GM12878 (cell line): ENCODE measurements at regions not wholly inside any gene's neighbourhood (a gene's known extent, or its start where the extent isn't known, plus 50 kb on each side); places are given as distances from the start of the nearest gene placed in this dataset.

Experiments
- BCL11A ChIP-seq: IDR thresholded peaks from 2 replicates; pipeline ENCODE4 v1.6.1; 2011; ENCODE audit warnings: low read depth, low read length
- E2F4 ChIP-seq: IDR thresholded peaks from 2 replicates; pipeline ENCODE4 v1.6.1; 2012; ENCODE audit warnings: low read depth, low read length, improper control_type of control experiment
- EP300 ChIP-seq, 2 experiments: fragments of 150-350 bp in 1 of 2; IDR thresholded peaks; 2 replicates each; pipeline ENCODE4 v1.6.1; 2011 to 2012; ENCODE audit warnings: low read depth in 2 of 2, low read length in 2 of 2, borderline replicate concordance in 1 of 2, improper control_type of control experiment in 1 of 2, inconsistent platforms in 1 of 2; ENCODE audit not compliant: control insufficient read depth in 1 of 2
- ETV6 ChIP-seq, 2 experiments: fragments of 450-650 bp in 1 of 2; IDR thresholded peaks in 1 of 2; conservative IDR thresholded peaks in 1 of 2; 2 replicates each; pipeline ENCODE4 v1.6.1; 2014; ENCODE audit warnings: antibody characterized with exemption in 1 of 2, borderline replicate concordance in 1 of 2, low read depth in 1 of 2, mild to moderate bottlenecking in 1 of 2, moderate library complexity in 1 of 2
- EZH2 ChIP-seq: IDR thresholded peaks from 2 replicates; pipeline ENCODE4 v1.6.1; 2012; ENCODE audit warnings: low read depth, mild to moderate bottlenecking, control low read depth, inconsistent platforms, low read length, borderline replicate concordance; ENCODE audit not compliant: control insufficient read depth
- HCFC1 ChIP-seq: fragments of 150-350 bp; IDR thresholded peaks from 2 replicates; pipeline ENCODE4 v1.6.1; 2014; ENCODE audit warnings: low read length
- JUND ChIP-seq: IDR thresholded peaks from 2 replicates; pipeline ENCODE4 v1.6.1; 2012; ENCODE audit warnings: low read depth, mild to moderate bottlenecking, low read length, improper control_type of control experiment, moderate library complexity
- MYC ChIP-seq: IDR thresholded peaks from 2 replicates; pipeline ENCODE4 v1.6.1; 2011; ENCODE audit warnings: mild to moderate bottlenecking, low read length, moderate library complexity, inconsistent platforms; ENCODE audit not compliant: insufficient read depth, insufficient replicate concordance, insufficient read length, severe bottlenecking
- NKRF ChIP-seq: fragments of 450-650 bp; conservative IDR thresholded peaks from 2 replicates; pipeline ENCODE4 v1.6.1; 2017; ENCODE audit warnings: mild to moderate bottlenecking, moderate library complexity
- SIN3A ChIP-seq: IDR thresholded peaks from 2 replicates; pipeline ENCODE4 v1.6.1; 2012; ENCODE audit warnings: low read depth, low read length, improper control_type of control experiment
- ZNF217 ChIP-seq: fragments of 450-650 bp; IDR thresholded peaks from 2 replicates; pipeline ENCODE4 v1.6.1; 2017; ENCODE audit warnings: antibody characterized with exemption, mild to moderate bottlenecking
- TF ChIP-seq, protein P1 (sequence below): fragments of 450-650 bp; formaldehyde crosslinking; IDR thresholded peaks from 2 replicates; pipeline ENCODE4 v1.4.0; 2020; ENCODE audit warnings: mild to moderate bottlenecking, moderate library complexity
- TF ChIP-seq, protein P2 (sequence below): IDR thresholded peaks from 2 replicates; pipeline ENCODE4 v1.6.1; 2012; ENCODE audit warnings: low read depth, low read length, improper control_type of control experiment

DNA sequence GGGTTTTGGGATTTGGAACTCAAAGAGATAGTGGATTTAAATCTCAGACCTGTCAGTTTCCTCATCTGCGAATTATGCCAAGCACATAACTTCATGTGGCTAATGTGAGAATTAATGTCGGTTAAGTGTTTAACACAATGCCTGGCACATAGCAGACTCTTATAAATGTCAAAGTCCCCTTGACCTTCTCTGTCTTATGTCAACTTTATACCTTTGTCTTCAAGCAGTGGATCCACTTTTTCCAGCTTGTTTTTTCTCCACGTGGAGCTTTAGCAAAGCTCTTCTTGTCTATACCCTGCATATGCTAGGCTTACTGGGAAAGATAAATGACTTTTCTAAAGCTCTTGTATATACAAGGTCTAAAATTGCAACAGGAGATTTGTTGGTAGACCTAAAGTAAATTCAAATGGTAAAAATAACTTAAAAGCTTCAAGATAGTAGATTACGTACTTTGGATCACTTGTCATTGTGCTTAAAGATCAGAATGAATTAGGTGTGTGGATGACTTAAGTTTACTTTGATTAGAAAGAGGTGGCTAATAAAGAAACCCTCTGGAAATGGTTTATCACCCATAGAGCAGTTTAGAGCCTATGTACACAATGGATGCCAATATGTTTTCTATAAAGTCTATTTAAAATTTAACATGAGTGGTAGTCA is 318.3 kb upstream of the SORL1-AS1 start:
- TF ChIP-seq MYC (no peak), SIN3A (no peak), EP300 (IDR thresholded peaks at IDR 0.05; ENCODE audit: borderline replicate concordance in 1 of 2, control insufficient read depth in 1 of 2, low read depth in 2 of 2, low read length in 2 of 2) (no peak), ETV6 (conservative IDR thresholded peaks at IDR 0.05 in 1 of 2, IDR thresholded peaks at IDR 0.05 in 1 of 2; ENCODE audit: borderline replicate concordance in 1 of 2, low read depth in 1 of 2) (no peak), E2F4 (no peak), BCL11A (no peak), NKRF (no peak), EZH2 (no peak), JUND (no peak), HCFC1 (no peak), ZNF217 (no peak)
- TF ChIP-seq, protein P1, sequence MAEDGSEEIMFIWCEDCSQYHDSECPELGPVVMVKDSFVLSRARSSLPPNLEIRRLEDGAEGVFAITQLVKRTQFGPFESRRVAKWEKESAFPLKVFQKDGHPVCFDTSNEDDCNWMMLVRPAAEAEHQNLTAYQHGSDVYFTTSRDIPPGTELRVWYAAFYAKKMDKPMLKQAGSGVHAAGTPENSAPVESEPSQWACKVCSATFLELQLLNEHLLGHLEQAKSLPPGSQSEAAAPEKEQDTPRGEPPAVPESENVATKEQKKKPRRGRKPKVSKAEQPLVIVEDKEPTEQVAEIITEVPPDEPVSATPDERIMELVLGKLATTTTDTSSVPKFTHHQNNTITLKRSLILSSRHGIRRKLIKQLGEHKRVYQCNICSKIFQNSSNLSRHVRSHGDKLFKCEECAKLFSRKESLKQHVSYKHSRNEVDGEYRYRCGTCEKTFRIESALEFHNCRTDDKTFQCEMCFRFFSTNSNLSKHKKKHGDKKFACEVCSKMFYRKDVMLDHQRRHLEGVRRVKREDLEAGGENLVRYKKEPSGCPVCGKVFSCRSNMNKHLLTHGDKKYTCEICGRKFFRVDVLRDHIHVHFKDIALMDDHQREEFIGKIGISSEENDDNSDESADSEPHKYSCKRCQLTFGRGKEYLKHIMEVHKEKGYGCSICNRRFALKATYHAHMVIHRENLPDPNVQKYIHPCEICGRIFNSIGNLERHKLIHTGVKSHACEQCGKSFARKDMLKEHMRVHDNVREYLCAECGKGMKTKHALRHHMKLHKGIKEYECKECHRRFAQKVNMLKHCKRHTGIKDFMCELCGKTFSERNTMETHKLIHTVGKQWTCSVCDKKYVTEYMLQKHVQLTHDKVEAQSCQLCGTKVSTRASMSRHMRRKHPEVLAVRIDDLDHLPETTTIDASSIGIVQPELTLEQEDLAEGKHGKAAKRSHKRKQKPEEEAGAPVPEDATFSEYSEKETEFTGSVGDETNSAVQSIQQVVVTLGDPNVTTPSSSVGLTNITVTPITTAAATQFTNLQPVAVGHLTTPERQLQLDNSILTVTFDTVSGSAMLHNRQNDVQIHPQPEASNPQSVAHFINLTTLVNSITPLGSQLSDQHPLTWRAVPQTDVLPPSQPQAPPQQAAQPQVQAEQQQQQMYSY, result no peak
- TF ChIP-seq, protein P2, sequence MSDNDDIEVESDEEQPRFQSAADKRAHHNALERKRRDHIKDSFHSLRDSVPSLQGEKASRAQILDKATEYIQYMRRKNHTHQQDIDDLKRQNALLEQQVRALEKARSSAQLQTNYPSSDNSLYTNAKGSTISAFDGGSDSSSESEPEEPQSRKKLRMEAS, result no peak
